ENCODE measurements at regions not wholly inside any gene's neighbourhood (a gene's known extent, or its start where the extent isn't known, plus 50 kb on each side); places are given as distances from the start of the nearest gene placed in this dataset.
"Not testable (repeated sequence)": the region's sequence is repeated elsewhere in the genome, so short reads cannot be mapped to it uniquely, and the experiment has no call there.

GRCh38 chr18:70720607-70721006 lies 431.8 kb downstream of the SOCS6 start:
- H3K4me3 ChIP-seq (ENCODE audit: low read depth, low read length) = no peak overlapping the region
- no peak for DNase-seq (ENCODE audit: low read depth)
- no peak for TF ChIP-seq CTCF (IDR thresholded peaks at IDR 0.05; ENCODE audit: control insufficient read depth, extremely low read depth, insufficient read depth)

GRCh38 chr18:70709720-70710119 lies 420.9 kb downstream of the SOCS6 start:
- no peak for TF ChIP-seq CTCF (IDR thresholded peaks at IDR 0.05; ENCODE audit: control insufficient read depth, extremely low read depth, insufficient read depth)
- H3K4me3 ChIP-seq (ENCODE audit: low read depth, low read length) = no peak overlapping the region
- DNase-seq (ENCODE audit: low read depth) = no peak

- no peak overlapping the region for H3K4me3 ChIP-seq (ENCODE audit: low read depth, low read length)
- TF ChIP-seq CTCF (IDR thresholded peaks at IDR 0.05; ENCODE audit: control insufficient read depth, extremely low read depth, insufficient read depth) = no peak
- no peak for DNase-seq (ENCODE audit: low read depth)
These were observed 420.3 kb downstream of the SOCS6 start for GRCh38 chr18:70709144-70709543.

- TF ChIP-seq CTCF (IDR thresholded peaks at IDR 0.05; ENCODE audit: control insufficient read depth, extremely low read depth, insufficient read depth) = no peak
- H3K4me3 ChIP-seq (ENCODE audit: low read depth, low read length) = no peak overlapping the region
- DNase-seq (ENCODE audit: low read depth) = no peak
These were observed 417.1 kb downstream of the SOCS6 start for GRCh38 chr18:70705831-70706416.

GRCh38 chr18:70700496-70700895 lies 411.7 kb downstream of the SOCS6 start:
- TF ChIP-seq CTCF (IDR thresholded peaks at IDR 0.05; ENCODE audit: control insufficient read depth, extremely low read depth, insufficient read depth) = no peak
- no peak overlapping the region for H3K4me3 ChIP-seq (ENCODE audit: low read depth, low read length)
- no peak for DNase-seq (ENCODE audit: low read depth)

GRCh38 chr18:70698574-70698973 lies 409.7 kb downstream of the SOCS6 start:
- no peak for TF ChIP-seq CTCF (IDR thresholded peaks at IDR 0.05; ENCODE audit: control insufficient read depth, extremely low read depth, insufficient read depth)
- H3K4me3 ChIP-seq (ENCODE audit: low read depth, low read length) = no peak overlapping the region
- DNase-seq (ENCODE audit: low read depth) = no peak

GRCh38 chr18:70693246-70693645 lies 404.4 kb downstream of the SOCS6 start:
- no peak for TF ChIP-seq CTCF (IDR thresholded peaks at IDR 0.05; ENCODE audit: control insufficient read depth, extremely low read depth, insufficient read depth)
- no peak for DNase-seq (ENCODE audit: low read depth)
- no peak overlapping the region for H3K4me3 ChIP-seq (ENCODE audit: low read depth, low read length)

GRCh38 chr18:70689765-70690164 lies 400.9 kb downstream of the SOCS6 start:
- DNase-seq (ENCODE audit: low read depth); H3K4me3 ChIP-seq (ENCODE audit: low read depth, low read length): not testable (repeated sequence)
